PC-3 (cell line): ENCODE measurements at regions not wholly inside any gene's neighbourhood (a gene's known extent, or its start where the extent isn't known, plus 50 kb on each side); places are given as distances from the start of the nearest gene placed in this dataset.

Experiments
- EZH2 ChIP-seq: fragments of 300-600 bp; sonication (generic); IDR thresholded peaks from one replicate; pipeline ENCODE4 v1.6.1; 2017; ENCODE audit warnings: antibody characterized with exemption, mild to moderate bottlenecking, low read length; ENCODE audit not compliant: unreplicated experiment
- EZH2phosphoT487 ChIP-seq: fragments of 300-600 bp; sonication (generic); IDR thresholded peaks from 2 replicates; pipeline ENCODE4 v1.6.1; 2018; ENCODE audit warnings: mild to moderate bottlenecking, antibody characterized with exemption, low read length, borderline replicate concordance
- TF ChIP-seq, protein P1 (sequence below): fragments of 300-600 bp; sonication (generic); conservative IDR thresholded peaks from 2 replicates; pipeline ENCODE4 v1.5.1; 2017; ENCODE audit warnings: antibody characterized with exemption, low read depth, mild to moderate bottlenecking, low read length

DNA sequence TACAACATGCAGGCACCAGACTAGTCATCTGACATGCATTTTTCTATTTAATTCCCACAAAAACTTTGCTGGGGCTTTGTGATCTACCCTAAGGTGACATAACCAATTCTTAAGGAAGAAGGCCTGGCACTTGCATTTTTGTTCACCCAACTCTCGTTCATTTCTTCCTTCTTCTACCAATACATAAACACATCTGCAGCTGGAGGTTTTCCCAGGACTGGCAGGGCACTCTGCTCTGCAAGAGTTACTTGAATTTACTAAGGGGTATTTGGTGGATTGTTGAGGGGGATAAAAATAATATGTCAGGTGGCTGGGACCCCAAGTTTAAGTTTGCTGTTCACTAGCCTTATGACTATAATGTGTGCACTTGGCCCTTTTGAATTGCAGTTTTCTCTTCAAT, 111.4 kb upstream of the TRIB2 start:
- TF ChIP-seq, protein P1, sequence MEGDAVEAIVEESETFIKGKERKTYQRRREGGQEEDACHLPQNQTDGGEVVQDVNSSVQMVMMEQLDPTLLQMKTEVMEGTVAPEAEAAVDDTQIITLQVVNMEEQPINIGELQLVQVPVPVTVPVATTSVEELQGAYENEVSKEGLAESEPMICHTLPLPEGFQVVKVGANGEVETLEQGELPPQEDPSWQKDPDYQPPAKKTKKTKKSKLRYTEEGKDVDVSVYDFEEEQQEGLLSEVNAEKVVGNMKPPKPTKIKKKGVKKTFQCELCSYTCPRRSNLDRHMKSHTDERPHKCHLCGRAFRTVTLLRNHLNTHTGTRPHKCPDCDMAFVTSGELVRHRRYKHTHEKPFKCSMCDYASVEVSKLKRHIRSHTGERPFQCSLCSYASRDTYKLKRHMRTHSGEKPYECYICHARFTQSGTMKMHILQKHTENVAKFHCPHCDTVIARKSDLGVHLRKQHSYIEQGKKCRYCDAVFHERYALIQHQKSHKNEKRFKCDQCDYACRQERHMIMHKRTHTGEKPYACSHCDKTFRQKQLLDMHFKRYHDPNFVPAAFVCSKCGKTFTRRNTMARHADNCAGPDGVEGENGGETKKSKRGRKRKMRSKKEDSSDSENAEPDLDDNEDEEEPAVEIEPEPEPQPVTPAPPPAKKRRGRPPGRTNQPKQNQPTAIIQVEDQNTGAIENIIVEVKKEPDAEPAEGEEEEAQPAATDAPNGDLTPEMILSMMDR: no peak
- no peak for TF ChIP-seq EZH2phosphoT487
- TF ChIP-seq EZH2: no peak
